Adrenal gland (tissue), 5 donors: ENCODE measurements at regions not wholly inside any gene's neighbourhood (a gene's known extent, or its start where the extent isn't known, plus 50 kb on each side); places are given as distances from the start of the nearest gene placed in this dataset.
"Not testable (repeated sequence)": the region's sequence is repeated elsewhere in the genome, so short reads cannot be mapped to it uniquely, and the experiment has no call there.

Experiments used
- POLR2A ChIP-seq, 2 donors: fragments of 450-650 bp; IDR thresholded peaks; one replicate each; pipeline ENCODE4 v1.6.1; 2017; ENCODE audit warnings: antibody characterized with exemption in 2 of 2, mild to moderate bottlenecking in 2 of 2, moderate library complexity in 1 of 2
- TF ChIP-seq, protein P1 (sequence below), 6 experiments: fragments of 450-650 bp in 4 of 6; fragments of 200-600 bp in 2 of 6; sonication (generic) in 1 of 6; IDR thresholded peaks; 1 replicate in 5 of 6; 2 replicates in 1 of 6; pipeline versions ENCODE4 v1.5.1 to v1.8.0; 2016 to 2021; ENCODE audit warnings: antibody characterized with exemption in 6 of 6, mild to moderate bottlenecking in 2 of 6, moderate library complexity in 1 of 6
- donor health status: DM: no; HTN: no; CAD: no.

DNA sequence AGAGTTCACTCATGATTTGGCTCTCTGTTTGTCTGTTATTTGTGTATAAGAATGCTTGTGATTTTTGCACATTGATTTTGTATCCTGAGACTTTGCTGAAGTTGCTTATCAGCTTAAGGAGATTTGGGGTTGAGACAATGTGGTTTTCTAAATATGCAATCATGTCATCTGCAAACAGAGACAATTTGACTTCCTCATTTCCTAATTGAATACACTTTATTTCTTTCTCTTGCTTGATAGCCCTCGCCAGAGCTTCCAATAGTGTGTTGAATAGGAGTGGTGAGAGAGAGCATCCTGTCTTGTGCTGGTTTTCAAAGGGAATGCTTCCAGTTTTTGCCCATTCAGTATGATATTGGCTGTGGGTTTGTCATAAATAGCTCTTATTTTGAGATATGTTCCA, 727.8 kb upstream of the HS6ST1 start:
- TF ChIP-seq, protein P1, sequence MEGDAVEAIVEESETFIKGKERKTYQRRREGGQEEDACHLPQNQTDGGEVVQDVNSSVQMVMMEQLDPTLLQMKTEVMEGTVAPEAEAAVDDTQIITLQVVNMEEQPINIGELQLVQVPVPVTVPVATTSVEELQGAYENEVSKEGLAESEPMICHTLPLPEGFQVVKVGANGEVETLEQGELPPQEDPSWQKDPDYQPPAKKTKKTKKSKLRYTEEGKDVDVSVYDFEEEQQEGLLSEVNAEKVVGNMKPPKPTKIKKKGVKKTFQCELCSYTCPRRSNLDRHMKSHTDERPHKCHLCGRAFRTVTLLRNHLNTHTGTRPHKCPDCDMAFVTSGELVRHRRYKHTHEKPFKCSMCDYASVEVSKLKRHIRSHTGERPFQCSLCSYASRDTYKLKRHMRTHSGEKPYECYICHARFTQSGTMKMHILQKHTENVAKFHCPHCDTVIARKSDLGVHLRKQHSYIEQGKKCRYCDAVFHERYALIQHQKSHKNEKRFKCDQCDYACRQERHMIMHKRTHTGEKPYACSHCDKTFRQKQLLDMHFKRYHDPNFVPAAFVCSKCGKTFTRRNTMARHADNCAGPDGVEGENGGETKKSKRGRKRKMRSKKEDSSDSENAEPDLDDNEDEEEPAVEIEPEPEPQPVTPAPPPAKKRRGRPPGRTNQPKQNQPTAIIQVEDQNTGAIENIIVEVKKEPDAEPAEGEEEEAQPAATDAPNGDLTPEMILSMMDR (IDR thresholded peaks at IDR 0.05) = not testable (repeated sequence)
- TF ChIP-seq POLR2A (IDR thresholded peaks at IDR 0.05) = not testable (repeated sequence)
